CD8-positive, alpha-beta memory T cell (primary cell): ENCODE measurements at regions not wholly inside any gene's neighbourhood (a gene's known extent, or its start where the extent isn't known, plus 50 kb on each side); places are given as distances from the start of the nearest gene placed in this dataset.

ENCODE experiments used
- CTCF ChIA-PET: fragments of 350-600 bp; sonication (Branson Sonifier 250); formaldehyde crosslinking; loops from one replicate; lab custom pipeline; 2021; ENCODE audit warnings: antibody characterized with exemption; lab: Charles Lee
- POLR2A ChIA-PET: fragments of 350-600 bp; sonication (Branson Sonifier 250); formaldehyde crosslinking; loops from one replicate; lab custom pipeline; 2021; ENCODE audit warnings: antibody characterized with exemption; lab: Charles Lee
- DNase-seq, 5 donors: peaks; one replicate each; pipeline versions ENCODE4 v3.0.0 to v3.0.0-alpha.2; 2020 to 2022; ENCODE audit warnings: mixed read lengths in 1 of 5
- H3K27ac ChIP-seq: one replicate; pipeline ENCODE4 v1.7.0; 2013; ENCODE audit warnings: low read depth, mild to moderate bottlenecking, low read length, moderate library complexity
- H3K27me3 ChIP-seq: 2 replicates; pipeline ENCODE4 v1.7.0; 2013; ENCODE audit warnings: low read length, mild to moderate bottlenecking; ENCODE audit not compliant: insufficient read depth, poor library complexity, severe bottlenecking
- H3K36me3 ChIP-seq: 2 replicates; pipeline ENCODE4 v1.7.0; 2013; ENCODE audit warnings: mild to moderate bottlenecking, low read length, moderate library complexity; ENCODE audit not compliant: insufficient read depth
- H3K4me1 ChIP-seq: 2 replicates; pipeline ENCODE4 v1.7.0; 2013; ENCODE audit warnings: mild to moderate bottlenecking, low read length, moderate library complexity; ENCODE audit not compliant: insufficient read depth
- H3K4me3 ChIP-seq: 2 replicates; pipeline ENCODE4 v1.7.0; 2013; ENCODE audit warnings: mild to moderate bottlenecking, low read length
- H3K9me3 ChIP-seq: 2 replicates; pipeline ENCODE4 v1.7.0; 2013; ENCODE audit warnings: mild to moderate bottlenecking, low read length
- H3K27ac Mint-ChIP-seq, 8 donors: one replicate each; pipeline ENCODE4 v1.8.0; 2020 to 2021; ENCODE audit warnings: mixed read lengths in 8 of 8, mild to moderate bottlenecking in 6 of 8, inconsistent platforms in 3 of 8, moderate library complexity in 3 of 8
- H3K27me3 Mint-ChIP-seq, 2 donors: one replicate each; pipeline ENCODE4 v1.8.0; 2020 to 2021; ENCODE audit warnings: mixed read lengths in 2 of 2, mild to moderate bottlenecking in 1 of 2, moderate library complexity in 1 of 2
- H3K36me3 Mint-ChIP-seq, 3 donors: one replicate each; pipeline ENCODE4 v1.8.0; 2020 to 2021; ENCODE audit warnings: mixed read lengths in 3 of 3, inconsistent platforms in 1 of 3, mild to moderate bottlenecking in 1 of 3
- H3K4me1 Mint-ChIP-seq, 3 donors: one replicate each; pipeline ENCODE4 v1.8.0; 2020 to 2021; ENCODE audit warnings: mixed read lengths in 3 of 3, inconsistent platforms in 1 of 3, mild to moderate bottlenecking in 1 of 3
- H3K4me3 Mint-ChIP-seq, 7 donors: one replicate each; pipeline ENCODE4 v1.8.0; 2020 to 2021; ENCODE audit warnings: mixed read lengths in 7 of 7, mild to moderate bottlenecking in 6 of 7, moderate library complexity in 4 of 7, inconsistent platforms in 2 of 7
- H3K9me3 Mint-ChIP-seq, 5 donors: one replicate each; pipeline ENCODE4 v1.8.0; 2020 to 2022; ENCODE audit warnings: mixed read lengths in 5 of 5, mild to moderate bottlenecking in 3 of 5, moderate library complexity in 2 of 5, inconsistent platforms in 1 of 5

DNA sequence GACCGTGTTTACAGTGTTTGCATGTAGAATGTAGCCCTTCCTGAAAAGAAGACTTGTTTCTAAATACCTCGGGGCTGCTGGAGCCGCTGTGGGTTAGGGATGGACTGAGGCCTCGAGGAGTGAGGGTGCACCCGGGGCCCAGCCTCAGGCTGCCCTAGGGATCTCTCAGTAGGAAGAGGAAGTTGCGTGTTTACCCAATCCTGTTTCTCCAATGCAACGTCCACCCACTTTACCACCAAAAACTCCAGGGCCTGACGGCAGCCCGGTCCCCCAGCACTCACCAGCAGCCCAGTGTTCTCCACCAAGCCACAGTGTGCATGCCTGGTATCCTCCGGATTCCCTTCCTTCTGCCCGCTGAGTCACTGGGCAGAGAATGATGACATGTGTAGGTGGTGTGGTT is 255.8 kb downstream of the GLI2 start:
- ChIA-PET CTCF (no interaction called here), POLR2A (no interaction called here)
- Mint-ChIP-seq H3K27ac (no peak overlapping the region), H3K4me1 (no peaks in the 10 kb centered on the region), H3K36me3 (no peaks in the 10 kb centered on the region), H3K27me3 (peaks cover 0 to 4% of the 10 kb centered on the region in 2 donors), H3K4me3 (no peak overlapping the region), H3K9me3 (no peaks in the 10 kb centered on the region)
- no peaks in the 10 kb centered on the region for H3K9me3 ChIP-seq
- no peak overlapping the region for H3K4me3 ChIP-seq
- DNase-seq, result no peak
- H3K36me3 ChIP-seq, result no peaks in the 10 kb centered on the region
- no peak overlapping the region for H3K27ac ChIP-seq
- no peaks in the 10 kb centered on the region for H3K4me1 ChIP-seq
- H3K27me3 ChIP-seq, result no peaks in the 10 kb centered on the region

DNA sequence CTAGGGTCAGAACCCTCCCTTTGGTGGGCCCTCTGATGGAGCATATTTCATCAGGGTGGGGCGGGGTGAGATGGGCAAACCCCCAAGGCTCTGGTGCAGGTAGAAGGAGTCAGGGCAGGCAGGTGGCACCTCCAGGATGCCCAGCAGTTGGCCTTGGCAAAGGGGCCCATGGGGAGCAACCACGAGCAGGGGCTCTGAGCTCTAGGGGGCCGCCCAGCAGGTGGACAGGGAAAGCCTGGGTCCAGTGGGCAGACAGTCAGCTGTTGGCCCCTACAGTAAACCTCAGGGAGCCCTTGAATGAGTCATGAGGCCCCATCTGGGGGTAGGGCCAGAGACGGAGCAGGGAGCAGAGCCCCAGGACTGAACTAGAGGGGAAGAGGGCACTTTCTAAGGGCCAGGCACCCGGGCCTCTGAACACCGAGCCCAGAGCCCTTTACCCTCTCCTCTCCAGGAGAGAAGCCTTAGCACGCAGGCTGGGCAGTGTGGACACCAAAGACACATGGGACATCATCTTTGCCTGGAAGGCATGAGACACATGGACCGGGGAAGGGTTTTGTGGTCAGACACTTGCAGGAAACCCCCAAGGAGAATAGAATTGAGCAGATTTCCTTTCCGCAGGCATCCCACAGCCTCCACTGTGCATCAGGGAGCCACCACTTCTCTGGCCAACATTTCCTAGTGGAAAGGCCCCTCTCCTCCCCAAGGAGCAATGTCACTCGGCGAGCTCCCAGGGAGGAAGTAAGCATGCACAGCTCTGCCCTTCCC is 257.3 kb downstream of the GLI2 start:
- DNase-seq, result no peak
- H3K9me3 ChIP-seq, result no peaks in the 10 kb centered on the region
- no peaks in the 10 kb centered on the region for H3K36me3 Mint-ChIP-seq

DNA sequence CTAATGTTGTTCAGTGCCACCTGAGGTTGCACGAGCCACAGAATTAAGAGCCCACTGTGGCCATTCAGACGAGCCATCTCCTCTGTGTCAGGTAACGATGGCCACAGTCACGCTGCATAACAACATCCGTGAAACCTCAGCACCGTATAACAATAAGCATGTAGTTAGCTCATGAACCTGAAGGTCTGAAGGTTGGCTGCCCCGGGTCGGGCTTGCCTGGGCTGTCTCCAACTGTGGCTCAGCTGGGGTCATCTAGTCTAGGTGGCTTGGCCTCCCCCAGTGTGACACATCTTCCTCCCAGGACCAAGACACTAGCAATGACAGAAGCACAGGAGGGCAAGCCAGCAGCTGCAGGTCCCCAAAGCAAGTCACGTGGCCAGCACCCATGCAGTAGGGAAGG is 258.0 kb downstream of the GLI2 start:
- Mint-ChIP-seq H3K9me3 (no peaks in the 10 kb centered on the region), H3K4me1 (no peaks in the 10 kb centered on the region), H3K36me3 (no peaks in the 10 kb centered on the region), H3K4me3 (no peak overlapping the region), H3K27me3 (peaks cover 0 to 4% of the 10 kb centered on the region in 2 donors), H3K27ac (no peak overlapping the region)
- DNase-seq, result no peak
- ChIA-PET POLR2A (no interaction called here), CTCF (no interaction called here)
- Histone ChIP-seq H3K36me3 (no peaks in the 10 kb centered on the region), H3K27me3 (no peaks in the 10 kb centered on the region), H3K9me3 (no peaks in the 10 kb centered on the region), H3K27ac (no peak overlapping the region), H3K4me3 (no peak overlapping the region), H3K4me1 (no peaks in the 10 kb centered on the region)

More for the DNA sequence above, 257.3 kb downstream of the GLI2 start:
- Histone ChIP-seq H3K4me3 (no peak overlapping the region), H3K27ac (no peak overlapping the region), H3K36me3 (no peaks in the 10 kb centered on the region), H3K4me1 (no peaks in the 10 kb centered on the region), H3K27me3 (no peaks in the 10 kb centered on the region)
- H3K27me3 Mint-ChIP-seq, result peaks cover 0 to 4% of the 10 kb centered on the region in 2 donors
- no peaks in the 10 kb centered on the region for H3K4me1 Mint-ChIP-seq
- H3K4me3 Mint-ChIP-seq, result no peak overlapping the region
- ChIA-PET CTCF (no interaction called here), POLR2A (no interaction called here)
- H3K27ac Mint-ChIP-seq, result no peak overlapping the region
- H3K9me3 Mint-ChIP-seq, result no peaks in the 10 kb centered on the region

DNA sequence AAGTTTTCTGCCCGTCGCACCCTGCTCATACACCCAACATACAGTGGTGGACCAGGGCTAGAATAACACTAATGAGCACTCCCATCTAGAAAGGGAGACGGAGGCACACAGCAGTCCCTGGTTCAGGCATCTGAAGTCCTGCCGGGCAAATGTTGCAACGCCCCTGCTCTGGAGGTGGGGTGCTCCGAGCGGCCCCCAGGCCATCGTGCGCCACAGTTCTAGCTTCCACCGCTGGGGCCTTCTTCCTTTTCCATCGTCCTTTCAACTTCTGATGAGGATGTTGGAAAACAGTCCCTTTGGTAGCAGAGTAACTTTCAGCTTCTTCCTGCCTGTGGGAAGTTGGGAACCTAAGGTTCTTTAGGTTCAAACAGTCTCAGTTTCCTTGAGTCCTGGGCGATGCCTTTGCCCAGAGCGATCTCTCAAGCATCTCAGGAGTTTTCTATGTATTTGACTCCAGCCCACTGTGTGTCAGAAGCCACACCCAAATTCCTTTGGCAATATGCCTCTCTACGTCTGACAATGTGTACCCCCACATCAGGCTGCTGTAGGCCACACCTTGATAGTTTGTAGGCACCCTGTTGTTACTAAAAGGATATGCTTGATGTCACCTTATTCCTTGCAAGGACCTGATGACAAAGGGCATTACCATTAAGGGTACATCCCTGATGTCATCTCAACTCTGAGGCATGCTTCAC is 258.8 kb downstream of the GLI2 start:
- no peaks in the 10 kb centered on the region for H3K9me3 ChIP-seq
- no peaks in the 10 kb centered on the region for H3K4me1 ChIP-seq
- no peaks in the 10 kb centered on the region for H3K27me3 ChIP-seq
- POLR2A ChIA-PET, result no interaction called here
- H3K36me3 Mint-ChIP-seq, result no peaks in the 10 kb centered on the region
- H3K36me3 ChIP-seq, result no peaks in the 10 kb centered on the region
- CTCF ChIA-PET, result no interaction called here
- H3K4me3 ChIP-seq, result no peak overlapping the region
- H3K4me1 Mint-ChIP-seq, result no peaks in the 10 kb centered on the region
- DNase-seq, result no peak
- no peaks in the 10 kb centered on the region for H3K9me3 Mint-ChIP-seq
- peaks cover 0 to 4% of the 10 kb centered on the region in 2 donors for H3K27me3 Mint-ChIP-seq
- no peak overlapping the region for H3K4me3 Mint-ChIP-seq
- H3K27ac Mint-ChIP-seq, result no peak overlapping the region
- no peak overlapping the region for H3K27ac ChIP-seq

DNA sequence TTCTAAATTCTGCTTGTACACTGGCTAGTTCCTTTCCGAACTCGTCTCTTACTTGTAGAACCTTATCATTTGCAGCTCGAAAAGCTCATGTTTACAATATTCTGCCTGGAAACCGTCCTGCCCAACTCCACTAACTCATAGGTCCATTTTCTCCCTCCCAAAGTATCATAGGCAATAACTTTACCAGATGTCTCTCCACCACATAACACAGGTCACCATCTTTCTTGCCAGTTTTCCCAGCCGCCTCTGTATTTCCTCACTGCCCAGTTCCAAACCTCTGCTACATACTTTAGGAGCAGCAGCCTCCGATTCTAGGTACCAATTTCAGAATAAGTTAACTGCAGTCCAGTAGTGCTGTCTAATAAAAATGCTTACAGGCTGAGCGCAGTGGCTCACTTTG is 259.5 kb downstream of the GLI2 start:
- CTCF ChIA-PET, result no interaction called here

DNA sequence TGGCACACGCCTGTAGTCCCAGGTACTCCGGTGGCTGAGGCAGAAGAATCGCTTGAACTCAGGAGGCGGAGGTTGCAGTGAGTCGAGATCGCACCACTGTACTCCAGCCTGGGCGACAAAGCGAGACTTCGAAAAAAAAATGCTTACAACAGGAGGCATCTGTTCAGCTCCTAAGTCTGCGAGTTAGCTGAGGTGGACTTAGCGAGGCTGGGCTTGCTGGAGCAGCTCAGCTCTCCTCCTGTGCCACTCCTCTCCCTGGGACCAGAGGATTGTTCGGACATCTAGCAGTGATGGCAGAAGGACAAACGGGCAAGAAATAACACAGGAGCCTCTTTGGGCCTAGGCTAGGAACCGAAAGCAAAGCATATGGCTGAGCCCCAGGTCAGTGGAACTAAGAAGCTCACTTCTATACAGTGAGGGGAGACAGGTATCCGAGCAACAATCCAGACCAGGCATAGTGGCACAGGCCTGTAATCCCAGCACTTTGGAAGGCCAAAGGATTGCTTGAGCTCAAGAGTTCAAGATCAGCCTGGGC is 260.1 kb downstream of the GLI2 start:
- CTCF ChIA-PET, result no interaction called here
- H3K27ac ChIP-seq, result no peak overlapping the region
- H3K4me1 ChIP-seq, result no peaks in the 10 kb centered on the region
- no peaks in the 10 kb centered on the region for H3K27me3 ChIP-seq
- POLR2A ChIA-PET, result no interaction called here
- Mint-ChIP-seq H3K36me3 (no peaks in the 10 kb centered on the region), H3K4me3 (no peak overlapping the region), H3K4me1 (no peaks in the 10 kb centered on the region), H3K9me3 (no peaks in the 10 kb centered on the region), H3K27ac (no peak overlapping the region), H3K27me3 (peaks cover 0 to 4% of the 10 kb centered on the region in 2 donors)
- H3K36me3 ChIP-seq, result no peaks in the 10 kb centered on the region
- H3K4me3 ChIP-seq, result no peak overlapping the region
- H3K9me3 ChIP-seq, result no peaks in the 10 kb centered on the region
- no peak for DNase-seq

More for the DNA sequence above, 259.5 kb downstream of the GLI2 start:
- Histone ChIP-seq H3K4me1 (no peaks in the 10 kb centered on the region), H3K9me3 (no peaks in the 10 kb centered on the region), H3K36me3 (no peaks in the 10 kb centered on the region), H3K27ac (no peak overlapping the region), H3K27me3 (no peaks in the 10 kb centered on the region), H3K4me3 (no peak overlapping the region)
- POLR2A ChIA-PET, result no interaction called here
- Mint-ChIP-seq H3K27ac (no peak overlapping the region), H3K4me1 (no peaks in the 10 kb centered on the region), H3K9me3 (no peaks in the 10 kb centered on the region), H3K4me3 (no peak overlapping the region), H3K27me3 (peaks cover 0 to 4% of the 10 kb centered on the region in 2 donors), H3K36me3 (no peaks in the 10 kb centered on the region)
- no peak for DNase-seq

DNA sequence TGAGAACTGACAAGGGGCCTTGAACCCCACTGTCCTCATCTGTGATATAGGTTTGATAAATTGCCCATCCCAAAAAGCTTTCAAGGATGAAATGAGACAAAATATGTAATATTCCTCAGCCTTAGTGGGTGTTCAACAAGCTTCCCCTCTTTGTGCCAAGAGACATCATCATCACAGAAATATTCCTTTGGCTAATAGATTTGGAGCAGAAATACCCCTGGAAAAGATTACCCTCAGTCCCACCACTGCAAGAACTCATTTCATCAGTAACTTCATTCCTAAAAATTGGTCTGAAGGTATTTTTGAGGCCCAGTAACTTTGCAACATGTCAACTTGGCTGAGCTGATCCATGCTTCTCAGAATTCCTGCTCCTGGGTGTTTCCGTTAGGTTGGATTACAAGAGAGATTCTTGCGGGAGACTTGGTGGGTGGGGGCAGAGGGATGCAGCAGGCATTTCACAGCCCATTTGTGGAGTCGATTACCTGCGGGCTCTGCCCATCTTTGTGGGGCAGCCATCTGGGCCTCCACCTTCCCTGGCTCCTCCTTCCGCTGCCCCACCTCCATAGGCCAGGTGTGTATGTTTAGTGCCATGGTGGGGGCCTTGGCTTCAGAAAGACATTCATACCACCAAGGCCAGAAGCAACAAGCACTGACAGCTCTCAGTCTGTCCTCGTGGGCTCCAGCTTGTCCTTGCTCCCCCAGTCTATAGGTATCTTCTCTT is 263.9 kb downstream of the GLI2 start:
- Mint-ChIP-seq H3K4me1 (no peaks in the 10 kb centered on the region), H3K9me3 (no peaks in the 10 kb centered on the region), H3K27me3 (no peaks in the 10 kb centered on the region), H3K4me3 (no peak overlapping the region), H3K27ac (no peak overlapping the region), H3K36me3 (no peaks in the 10 kb centered on the region)
- no peak for DNase-seq
- ChIA-PET CTCF (no interaction called here), POLR2A (no interaction called here)
- no peaks in the 10 kb centered on the region for H3K27me3 ChIP-seq
- no peaks in the 10 kb centered on the region for H3K9me3 ChIP-seq
- H3K4me3 ChIP-seq, result no peak overlapping the region
- H3K4me1 ChIP-seq, result no peaks in the 10 kb centered on the region
- no peak overlapping the region for H3K27ac ChIP-seq
- H3K36me3 ChIP-seq, result no peaks in the 10 kb centered on the region

DNA sequence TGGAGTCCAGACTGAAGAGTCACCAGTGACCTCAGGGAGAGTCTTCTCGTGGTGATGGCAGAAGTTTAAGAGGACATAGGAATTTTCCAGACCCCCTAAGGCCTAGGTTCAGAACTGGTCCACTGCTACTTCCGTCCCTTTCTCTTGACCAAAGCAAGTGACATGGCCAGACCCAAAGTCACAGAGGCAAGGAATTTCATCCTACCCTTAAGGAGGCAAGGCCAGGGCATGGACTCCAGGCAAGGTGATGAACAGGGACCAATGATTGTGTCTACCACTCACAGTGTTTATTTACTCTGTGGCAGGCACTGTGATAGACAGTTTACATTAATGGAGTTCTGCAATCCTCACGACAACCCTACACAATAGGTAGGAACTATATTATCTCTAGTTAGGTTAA is 265.1 kb downstream of the GLI2 start:
- H3K27me3 Mint-ChIP-seq, result no peaks in the 10 kb centered on the region

More for the DNA sequence above, 265.1 kb downstream of the GLI2 start:
- no peak for DNase-seq
- Histone ChIP-seq H3K27ac (no peak overlapping the region), H3K9me3 (no peaks in the 10 kb centered on the region), H3K27me3 (no peaks in the 10 kb centered on the region), H3K36me3 (no peaks in the 10 kb centered on the region), H3K4me3 (no peak overlapping the region), H3K4me1 (no peaks in the 10 kb centered on the region)
- ChIA-PET POLR2A (no interaction called here), CTCF (no interaction called here)
- Mint-ChIP-seq H3K4me1 (no peaks in the 10 kb centered on the region), H3K27ac (no peak overlapping the region), H3K4me3 (no peak overlapping the region), H3K9me3 (no peaks in the 10 kb centered on the region), H3K36me3 (no peaks in the 10 kb centered on the region)
